ENCODE measurements at regions not wholly inside any gene's neighbourhood (a gene's known extent, or its start where the extent isn't known, plus 50 kb on each side); places are given as distances from the start of the nearest gene placed in this dataset.

DNA sequence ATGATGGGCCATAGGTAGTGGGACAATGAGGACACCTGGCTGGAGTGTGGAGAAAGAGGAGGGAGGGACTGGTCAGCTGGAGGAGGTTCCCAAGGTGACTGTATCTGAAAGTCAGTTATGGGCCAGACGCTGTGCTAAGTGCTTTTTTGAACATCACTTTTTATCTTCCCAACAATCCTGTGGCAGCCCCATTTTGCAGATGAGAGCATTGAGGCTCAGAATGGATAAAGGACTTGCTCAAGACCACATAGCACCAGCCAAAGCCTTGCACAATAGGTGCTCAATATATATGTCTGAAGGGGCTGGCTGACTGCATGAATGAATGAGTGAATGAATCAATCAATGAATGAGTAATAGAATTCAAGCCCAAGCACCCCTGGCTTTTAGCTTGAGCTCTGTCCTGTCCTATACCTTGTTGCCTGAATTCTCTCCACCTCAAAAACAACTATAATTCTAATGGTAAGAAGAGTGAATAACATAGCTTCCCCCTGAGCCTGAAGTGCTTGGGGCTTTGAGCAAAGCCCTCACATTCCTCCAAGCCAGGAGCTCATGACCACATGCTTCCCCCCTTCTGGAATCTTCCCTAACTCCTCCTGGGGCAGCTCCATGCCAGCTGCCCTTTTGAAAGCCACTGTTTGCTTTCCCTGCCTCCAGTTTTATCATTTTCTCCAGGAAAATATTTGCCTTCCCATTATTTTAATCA is 150.9 kb downstream of the RPLP1 start:
- H3K27ac Mint-ChIP-seq (ENCODE audit: unreplicated experiment): no peak overlapping the region
- no peak for DNase-seq (ENCODE audit: low read depth, low spot score)
- peaks cover 3% of the 10 kb centered on the region for H3K4me1 Mint-ChIP-seq
- H3K36me3 Mint-ChIP-seq (ENCODE audit: low read depth): no peaks in the 10 kb centered on the region
- no peak overlapping the region for H3K4me3 Mint-ChIP-seq
- H3K9me3 Mint-ChIP-seq: no peaks in the 10 kb centered on the region
- TF ChIP-seq, protein P1, sequence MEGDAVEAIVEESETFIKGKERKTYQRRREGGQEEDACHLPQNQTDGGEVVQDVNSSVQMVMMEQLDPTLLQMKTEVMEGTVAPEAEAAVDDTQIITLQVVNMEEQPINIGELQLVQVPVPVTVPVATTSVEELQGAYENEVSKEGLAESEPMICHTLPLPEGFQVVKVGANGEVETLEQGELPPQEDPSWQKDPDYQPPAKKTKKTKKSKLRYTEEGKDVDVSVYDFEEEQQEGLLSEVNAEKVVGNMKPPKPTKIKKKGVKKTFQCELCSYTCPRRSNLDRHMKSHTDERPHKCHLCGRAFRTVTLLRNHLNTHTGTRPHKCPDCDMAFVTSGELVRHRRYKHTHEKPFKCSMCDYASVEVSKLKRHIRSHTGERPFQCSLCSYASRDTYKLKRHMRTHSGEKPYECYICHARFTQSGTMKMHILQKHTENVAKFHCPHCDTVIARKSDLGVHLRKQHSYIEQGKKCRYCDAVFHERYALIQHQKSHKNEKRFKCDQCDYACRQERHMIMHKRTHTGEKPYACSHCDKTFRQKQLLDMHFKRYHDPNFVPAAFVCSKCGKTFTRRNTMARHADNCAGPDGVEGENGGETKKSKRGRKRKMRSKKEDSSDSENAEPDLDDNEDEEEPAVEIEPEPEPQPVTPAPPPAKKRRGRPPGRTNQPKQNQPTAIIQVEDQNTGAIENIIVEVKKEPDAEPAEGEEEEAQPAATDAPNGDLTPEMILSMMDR (conservative IDR thresholded peaks at IDR 0.05): no peak
- H3K27me3 Mint-ChIP-seq (ENCODE audit: low read depth): peaks cover 7% of the 10 kb centered on the region

DNA sequence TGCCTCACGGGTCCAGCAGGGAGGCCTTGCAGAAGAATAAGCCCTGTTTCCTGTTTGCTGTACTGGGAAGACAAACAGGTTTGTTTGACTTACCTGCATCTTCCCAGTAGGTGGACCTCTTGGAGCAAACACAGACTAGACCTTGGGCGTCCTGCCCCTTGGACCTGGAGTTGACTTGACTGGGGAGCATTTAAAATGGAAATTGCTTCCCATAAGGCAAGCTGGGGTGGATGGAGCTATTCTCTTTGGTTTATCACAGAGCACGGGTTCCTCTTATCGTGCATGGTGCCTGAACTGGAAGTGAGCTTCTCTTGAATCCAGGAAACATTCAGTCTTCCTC is 151.4 kb downstream of the RPLP1 start:
- Mint-ChIP-seq H3K4me3 (no peak overlapping the region), H3K9me3 (no peaks in the 10 kb centered on the region), H3K27me3 (ENCODE audit: low read depth) (peaks cover 4% of the 10 kb centered on the region), H3K27ac (ENCODE audit: unreplicated experiment) (no peak overlapping the region), H3K4me1 (peaks cover 5% of the 10 kb centered on the region), H3K36me3 (ENCODE audit: low read depth) (no peaks in the 10 kb centered on the region)
- TF ChIP-seq, protein P1 (conservative IDR thresholded peaks at IDR 0.05): no peak
- DNase-seq (ENCODE audit: low read depth, low spot score): no peak

DNA sequence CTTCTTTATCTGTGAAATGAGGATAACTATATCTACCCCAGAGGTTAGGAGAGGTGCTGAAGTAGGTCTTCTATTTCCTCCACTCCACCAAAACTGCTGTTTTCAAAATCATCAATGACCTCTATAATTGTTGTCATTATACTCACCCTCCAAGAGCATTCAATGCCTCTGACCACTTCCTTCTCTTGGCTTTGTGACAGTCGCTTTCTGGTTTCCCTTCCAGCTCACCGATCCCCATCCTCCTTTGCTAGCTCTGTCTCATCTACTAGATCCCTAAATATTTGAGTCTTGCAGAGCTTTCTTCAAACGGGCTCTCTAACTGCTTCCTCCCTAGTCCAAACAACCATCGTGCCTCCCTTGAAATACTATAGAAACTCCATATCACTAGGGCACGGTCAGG is 153.5 kb downstream of the RPLP1 start:
- Mint-ChIP-seq H3K9me3 (no peaks in the 10 kb centered on the region), H3K27me3 (ENCODE audit: low read depth) (peaks cover 5% of the 10 kb centered on the region)
- TF ChIP-seq, protein P1 (conservative IDR thresholded peaks at IDR 0.05): no peak

DNA sequence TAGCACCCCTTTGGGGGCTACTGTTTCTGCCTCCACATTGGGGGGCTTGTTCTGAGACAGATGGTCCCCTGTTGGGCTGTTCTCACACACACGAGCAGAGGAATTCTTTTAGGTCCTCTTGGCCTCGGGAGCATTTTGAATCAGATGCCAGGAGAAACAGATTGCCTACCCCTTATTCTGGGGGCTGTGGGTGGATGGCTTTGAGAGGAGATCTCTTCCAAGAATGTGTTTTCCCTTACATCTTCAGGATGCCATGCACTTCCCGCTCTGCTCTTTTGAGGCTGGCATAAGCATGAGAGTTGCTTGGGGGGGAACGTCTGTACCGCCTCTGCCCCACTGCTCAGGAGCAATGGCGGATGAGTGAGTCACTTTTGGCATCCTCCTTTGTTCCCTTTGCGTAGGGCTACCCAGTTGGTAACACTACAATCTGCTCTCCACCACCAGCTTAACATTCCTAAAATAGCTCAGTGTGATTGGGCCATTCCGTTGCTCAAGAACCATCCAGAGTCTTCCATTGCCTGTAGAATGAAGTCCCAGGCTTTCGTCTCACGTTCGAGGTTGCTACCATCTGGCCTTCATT is 154.4 kb downstream of the RPLP1 start:
- TF ChIP-seq, protein P1 (conservative IDR thresholded peaks at IDR 0.05): no peak
- DNase-seq (ENCODE audit: low read depth, low spot score): no peak
- no peak overlapping the region for H3K27ac Mint-ChIP-seq (ENCODE audit: unreplicated experiment)
- no peaks in the 10 kb centered on the region for H3K9me3 Mint-ChIP-seq
- H3K4me3 Mint-ChIP-seq: no peak overlapping the region
- H3K27me3 Mint-ChIP-seq (ENCODE audit: low read depth): peaks cover 7% of the 10 kb centered on the region
- peaks cover 5% of the 10 kb centered on the region for H3K4me1 Mint-ChIP-seq
- no peaks in the 10 kb centered on the region for H3K36me3 Mint-ChIP-seq (ENCODE audit: low read depth)

More for the DNA sequence above, 153.5 kb downstream of the RPLP1 start:
- no peak overlapping the region for H3K4me3 Mint-ChIP-seq
- H3K27ac Mint-ChIP-seq (ENCODE audit: unreplicated experiment): no peak overlapping the region
- DNase-seq (ENCODE audit: low read depth, low spot score): no peak
- no peaks in the 10 kb centered on the region for H3K36me3 Mint-ChIP-seq (ENCODE audit: low read depth)
- H3K4me1 Mint-ChIP-seq: peaks cover 5% of the 10 kb centered on the region

DNA sequence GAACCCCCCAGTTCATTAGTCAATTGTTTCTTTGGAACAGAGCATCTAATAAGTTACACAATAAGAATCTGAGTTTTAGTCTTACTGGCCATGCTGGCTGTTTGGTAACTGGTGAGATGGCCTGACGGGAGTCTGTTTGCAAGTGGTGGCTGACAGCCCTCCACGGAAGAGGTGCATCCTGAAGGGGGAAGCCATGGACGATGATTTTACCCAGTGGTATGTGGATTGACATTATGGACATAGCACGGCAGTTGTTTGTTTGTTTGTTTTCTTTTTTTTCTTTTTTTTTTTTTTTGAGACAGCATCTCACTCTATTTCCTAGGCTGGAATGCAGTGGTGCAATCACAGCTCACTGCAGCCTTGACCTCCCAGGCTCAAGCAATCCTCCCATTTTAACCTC is 156.0 kb downstream of the RPLP1 start:
- TF ChIP-seq, protein P1 (conservative IDR thresholded peaks at IDR 0.05): no peak
- Mint-ChIP-seq H3K4me3 (no peak overlapping the region), H3K27me3 (ENCODE audit: low read depth) (peaks cover 5% of the 10 kb centered on the region), H3K9me3 (no peaks in the 10 kb centered on the region), H3K4me1 (peaks cover 5% of the 10 kb centered on the region), H3K27ac (ENCODE audit: unreplicated experiment) (no peak overlapping the region), H3K36me3 (ENCODE audit: low read depth) (no peaks in the 10 kb centered on the region)
- no peak for DNase-seq (ENCODE audit: low read depth, low spot score)
